HFFc6 (cell line): ENCODE measurements at regions not wholly inside any gene's neighbourhood (a gene's known extent, or its start where the extent isn't known, plus 50 kb on each side); places are given as distances from the start of the nearest gene placed in this dataset.

Experiments
- DNase-seq: peaks from one replicate; pipeline ENCODE4 v3.0.0-alpha.2; 2018
- H3K27ac Mint-ChIP-seq: 2 replicates; pipeline ENCODE4 v1.8.0; 2020; ENCODE audit warnings: mild to moderate bottlenecking, mixed read lengths
- H3K27me3 Mint-ChIP-seq: 2 replicates; pipeline ENCODE4 v1.8.0; 2021; ENCODE audit warnings: mild to moderate bottlenecking, moderate library complexity, mixed read lengths; ENCODE audit not compliant: insufficient read depth
- H3K36me3 Mint-ChIP-seq: 2 replicates; pipeline ENCODE4 v1.8.0; 2021; ENCODE audit warnings: low read depth, mixed read lengths
- H3K4me1 Mint-ChIP-seq: 2 replicates; pipeline ENCODE4 v1.8.0; 2020; ENCODE audit warnings: low read depth, mixed read lengths
- H3K4me3 Mint-ChIP-seq: 2 replicates; pipeline ENCODE4 v1.8.0; 2020; ENCODE audit warnings: mild to moderate bottlenecking, moderate library complexity, mixed read lengths
- H3K9me3 Mint-ChIP-seq: 2 replicates; pipeline ENCODE4 v1.8.0; 2020; ENCODE audit warnings: mild to moderate bottlenecking, mixed read lengths
- TF ChIP-seq, protein P1 (sequence below): fragments of 200-600 bp; sonication (generic); IDR thresholded peaks from 2 replicates; pipeline ENCODE4 v1.5.0; 2021; ENCODE audit warnings: antibody characterized with exemption, mild to moderate bottlenecking

- H3K9me3 Mint-ChIP-seq, result peaks cover 57% of the 10 kb centered on the region
- H3K27me3 Mint-ChIP-seq, result no peaks in the 10 kb centered on the region
- H3K4me1 Mint-ChIP-seq, result no peaks in the 10 kb centered on the region
- TF ChIP-seq, protein P1, sequence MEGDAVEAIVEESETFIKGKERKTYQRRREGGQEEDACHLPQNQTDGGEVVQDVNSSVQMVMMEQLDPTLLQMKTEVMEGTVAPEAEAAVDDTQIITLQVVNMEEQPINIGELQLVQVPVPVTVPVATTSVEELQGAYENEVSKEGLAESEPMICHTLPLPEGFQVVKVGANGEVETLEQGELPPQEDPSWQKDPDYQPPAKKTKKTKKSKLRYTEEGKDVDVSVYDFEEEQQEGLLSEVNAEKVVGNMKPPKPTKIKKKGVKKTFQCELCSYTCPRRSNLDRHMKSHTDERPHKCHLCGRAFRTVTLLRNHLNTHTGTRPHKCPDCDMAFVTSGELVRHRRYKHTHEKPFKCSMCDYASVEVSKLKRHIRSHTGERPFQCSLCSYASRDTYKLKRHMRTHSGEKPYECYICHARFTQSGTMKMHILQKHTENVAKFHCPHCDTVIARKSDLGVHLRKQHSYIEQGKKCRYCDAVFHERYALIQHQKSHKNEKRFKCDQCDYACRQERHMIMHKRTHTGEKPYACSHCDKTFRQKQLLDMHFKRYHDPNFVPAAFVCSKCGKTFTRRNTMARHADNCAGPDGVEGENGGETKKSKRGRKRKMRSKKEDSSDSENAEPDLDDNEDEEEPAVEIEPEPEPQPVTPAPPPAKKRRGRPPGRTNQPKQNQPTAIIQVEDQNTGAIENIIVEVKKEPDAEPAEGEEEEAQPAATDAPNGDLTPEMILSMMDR, result no peak
- H3K36me3 Mint-ChIP-seq, result no peaks in the 10 kb centered on the region; the same call in 1 of the 2 replicates
- no peak overlapping the region for H3K4me3 Mint-ChIP-seq
- no peak for DNase-seq
- H3K27ac Mint-ChIP-seq, result no peak overlapping the region
These were observed 268.3 kb upstream of the OR4E1 start for GRCh38 chr14:21941885-21942284.

DNA sequence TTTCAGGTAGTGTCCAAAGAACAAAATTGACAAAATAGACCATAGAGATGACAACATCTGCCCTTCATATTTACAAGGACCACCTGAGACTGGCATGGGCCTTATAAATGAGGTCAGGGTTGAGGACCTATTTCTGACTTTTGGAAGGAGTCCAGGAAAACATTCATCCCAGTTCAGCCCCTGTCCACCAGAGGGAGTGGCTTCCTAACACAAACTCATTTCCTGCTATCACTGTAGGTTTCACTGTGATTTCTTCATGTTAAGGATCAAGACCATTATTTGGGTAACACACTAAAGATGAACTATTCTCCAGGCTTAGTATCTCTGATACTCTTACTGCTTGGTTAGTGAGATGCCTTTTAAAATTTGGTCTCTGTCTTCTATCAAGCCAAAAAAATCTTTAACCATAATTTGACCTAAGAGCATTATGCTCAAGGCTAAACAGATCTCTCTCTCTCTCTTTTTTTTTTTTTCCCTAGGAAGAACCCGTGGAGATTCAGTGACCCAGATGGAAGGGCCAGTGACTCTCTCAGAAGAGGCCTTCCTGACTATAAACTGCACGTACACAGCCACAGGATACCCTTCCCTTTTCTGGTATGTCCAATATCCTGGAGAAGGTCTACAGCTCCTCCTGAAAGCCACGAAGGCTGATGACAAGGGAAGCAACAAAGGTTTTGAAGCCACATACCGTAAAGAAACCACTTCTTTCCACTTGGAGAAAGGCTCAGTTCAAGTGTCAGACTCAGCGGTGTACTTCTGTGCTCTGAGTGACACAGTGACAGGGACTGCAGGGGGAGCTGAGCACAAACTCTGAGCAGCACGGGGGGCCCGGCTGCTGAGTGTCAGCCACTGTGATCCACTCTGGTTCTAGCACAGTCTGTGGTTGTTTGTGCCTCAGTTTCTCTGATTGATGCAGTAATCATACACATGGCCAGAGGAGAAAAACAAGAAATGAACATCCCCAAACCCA is 267.6 kb upstream of the OR4E1 start:
- no peak overlapping the region for H3K4me3 Mint-ChIP-seq
- H3K4me1 Mint-ChIP-seq, result no peaks in the 10 kb centered on the region
- no peaks in the 10 kb centered on the region; the same call in 1 of the 2 replicates for H3K36me3 Mint-ChIP-seq
- no peak for DNase-seq
- no peak overlapping the region for H3K27ac Mint-ChIP-seq
- H3K9me3 Mint-ChIP-seq, result peaks cover 56% of the 10 kb centered on the region
- no peaks in the 10 kb centered on the region for H3K27me3 Mint-ChIP-seq
- TF ChIP-seq, protein P1, result peak; percentile 44

GRCh38 chr14:21939836-21940235 is 266.2 kb upstream of the OR4E1 start:
- Mint-ChIP-seq H3K27me3 (no peaks in the 10 kb centered on the region), H3K4me1 (no peaks in the 10 kb centered on the region), H3K36me3 (no peaks in the 10 kb centered on the region; the same call in 1 of the 2 replicates), H3K9me3 (peaks cover 46% of the 10 kb centered on the region), H3K4me3 (no peak overlapping the region), H3K27ac (no peak overlapping the region)
- TF ChIP-seq, protein P1, result no peak
- DNase-seq, result no peak

DNA sequence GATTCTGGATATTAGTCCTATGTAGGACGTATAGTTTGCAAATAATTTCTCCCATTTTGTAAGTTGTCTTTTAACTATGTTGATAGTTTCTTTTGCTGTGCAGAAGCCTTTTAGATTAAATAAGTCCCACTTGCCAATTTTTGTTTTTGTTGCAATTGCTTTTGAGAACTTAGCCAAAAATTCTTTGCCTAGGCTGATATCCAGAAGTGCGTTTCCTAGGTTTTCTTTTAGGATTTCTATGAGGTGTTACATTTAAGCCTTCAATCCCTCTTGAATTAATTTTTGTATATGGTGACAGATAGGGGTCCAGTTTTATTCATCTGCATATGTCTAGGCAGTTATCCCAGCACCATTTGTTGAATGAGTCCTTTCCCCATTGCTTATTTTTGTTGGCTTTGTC is 264.4 kb upstream of the OR4E1 start:
- H3K4me3 Mint-ChIP-seq, result no peak overlapping the region
- no peak for DNase-seq
- H3K27ac Mint-ChIP-seq, result no peak overlapping the region
- H3K4me1 Mint-ChIP-seq, result no peaks in the 10 kb centered on the region
- H3K27me3 Mint-ChIP-seq, result no peaks in the 10 kb centered on the region
- peaks cover 32% of the 10 kb centered on the region for H3K9me3 Mint-ChIP-seq
- TF ChIP-seq, protein P1, result no peak
- no peaks in the 10 kb centered on the region; the same call in 1 of the 2 replicates for H3K36me3 Mint-ChIP-seq

GRCh38 chr14:21933681-21934080 is 260.1 kb upstream of the OR4E1 start:
- no peak for DNase-seq
- no peak overlapping the region for H3K4me3 Mint-ChIP-seq
- TF ChIP-seq, protein P1, result no peak
- no peak overlapping the region for H3K27ac Mint-ChIP-seq
- peaks cover 20% of the 10 kb centered on the region for H3K9me3 Mint-ChIP-seq
- H3K36me3 Mint-ChIP-seq, result no peaks in the 10 kb centered on the region
- H3K4me1 Mint-ChIP-seq, result no peaks in the 10 kb centered on the region
- H3K27me3 Mint-ChIP-seq, result no peaks in the 10 kb centered on the region
